ENCODE measurements at regions not wholly inside any gene's neighbourhood (a gene's known extent, or its start where the extent isn't known, plus 50 kb on each side); places are given as distances from the start of the nearest gene placed in this dataset.
"Not testable (repeated sequence)": the region's sequence is repeated elsewhere in the genome, so short reads cannot be mapped to it uniquely, and the experiment has no call there.

- DNase-seq: no peak
These were observed 105.9 kb downstream of the OTOL1 start for GRCh38 chr3:161602475-161602874.

DNA sequence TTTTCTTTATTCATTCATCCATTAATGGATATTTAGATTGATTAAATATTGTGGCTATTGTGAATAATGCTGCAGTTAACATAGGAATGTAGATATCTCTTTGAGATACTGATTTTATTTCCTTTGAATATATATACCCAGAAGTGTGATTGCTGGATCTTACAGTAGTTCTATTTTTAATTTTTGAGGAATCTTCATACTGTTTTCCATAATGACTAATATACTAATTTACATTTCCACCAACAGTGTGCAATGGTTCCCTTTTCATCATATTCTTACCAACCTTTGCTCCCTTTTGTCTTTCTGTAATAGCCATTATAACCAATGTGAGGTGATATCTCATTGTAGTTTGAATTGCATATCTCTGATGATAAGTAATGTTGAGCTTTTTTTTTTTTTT, 106.3 kb downstream of the OTOL1 start:
- DNase-seq: no peak

GRCh38 chr3:161607056-161607455, 110.4 kb downstream of the OTOL1 start:
- no peak for DNase-seq

- no peak for DNase-seq
These were observed 122.7 kb downstream of the OTOL1 start for GRCh38 chr3:161619351-161619750.

DNA sequence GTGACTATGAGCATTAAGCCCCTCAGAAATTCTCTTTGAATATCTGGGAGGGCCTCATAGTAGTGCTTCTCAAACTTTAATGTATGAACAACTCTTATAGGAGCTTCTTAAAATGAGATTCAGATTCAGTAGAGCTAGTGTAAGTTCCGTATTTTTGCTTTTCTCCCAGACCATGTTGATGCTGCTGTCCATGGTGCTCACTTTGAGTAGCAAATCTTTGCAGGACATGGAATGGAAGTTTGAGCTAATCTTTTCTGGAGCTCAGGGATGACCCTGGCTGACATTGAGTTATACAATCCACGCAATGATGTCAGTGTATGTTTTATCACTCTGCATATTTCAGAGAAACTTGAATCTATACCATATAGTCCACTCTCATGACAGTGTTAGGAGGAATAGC, 134.2 kb downstream of the OTOL1 start:
- DNase-seq: no peak

DNA sequence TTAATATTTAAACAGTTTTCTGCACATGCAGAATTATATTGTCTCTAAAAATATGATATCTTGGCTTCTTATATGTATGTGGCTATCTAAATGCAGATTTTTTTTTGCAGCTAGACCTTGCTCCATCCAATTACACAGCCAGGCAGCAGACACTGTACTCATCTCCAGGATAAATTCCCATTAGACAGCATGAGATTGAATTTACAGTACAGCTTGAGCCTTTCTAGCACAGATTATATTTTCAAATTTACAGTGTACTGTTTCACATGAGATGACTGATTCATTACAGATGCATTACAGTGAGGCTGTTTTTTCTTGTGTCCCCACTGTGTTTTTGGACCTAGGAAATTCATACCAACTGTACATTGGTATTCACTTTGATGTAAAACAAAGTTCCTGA, 134.9 kb downstream of the OTOL1 start:
- no peak for DNase-seq

DNA sequence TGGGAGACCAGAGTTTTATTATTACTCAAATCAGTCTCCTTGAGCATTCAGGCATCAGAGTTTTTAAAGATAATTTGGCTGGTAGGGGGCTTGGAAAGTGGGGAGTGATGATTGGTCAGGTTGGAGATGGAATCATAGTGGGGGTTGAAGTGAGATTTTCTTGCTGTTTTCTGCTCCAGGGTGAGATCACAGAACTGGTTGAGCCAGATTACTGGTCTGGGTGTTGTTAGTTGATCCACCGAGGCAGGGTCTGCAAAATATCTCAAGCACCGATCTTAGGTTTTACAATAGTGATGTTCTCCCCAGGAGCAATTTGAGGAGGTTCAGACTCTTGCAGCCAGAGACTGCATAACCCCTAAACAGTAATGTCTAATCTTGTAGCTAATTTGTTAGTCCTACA, 141.0 kb downstream of the OTOL1 start:
- DNase-seq: no peak

DNA sequence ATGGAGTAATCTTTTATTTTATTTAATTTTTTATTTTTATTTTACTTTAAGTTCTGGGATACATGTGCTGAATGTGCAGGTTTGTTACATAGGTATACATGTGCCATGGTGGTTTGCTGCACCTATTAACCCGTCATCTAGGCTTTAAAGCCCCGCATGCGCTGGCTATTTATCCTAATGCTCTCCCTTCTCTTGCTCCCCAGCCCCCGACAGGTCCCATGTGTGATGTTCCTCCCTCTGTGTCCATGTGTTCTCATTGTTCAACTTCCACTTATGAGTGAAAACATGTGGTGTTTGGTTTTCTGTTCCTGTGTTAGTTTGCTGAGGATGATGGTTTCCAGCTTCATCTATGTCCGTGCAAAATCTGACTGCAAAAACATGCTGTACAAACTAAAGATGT, 142.5 kb downstream of the OTOL1 start:
- DNase-seq: not testable (repeated sequence)

DNA sequence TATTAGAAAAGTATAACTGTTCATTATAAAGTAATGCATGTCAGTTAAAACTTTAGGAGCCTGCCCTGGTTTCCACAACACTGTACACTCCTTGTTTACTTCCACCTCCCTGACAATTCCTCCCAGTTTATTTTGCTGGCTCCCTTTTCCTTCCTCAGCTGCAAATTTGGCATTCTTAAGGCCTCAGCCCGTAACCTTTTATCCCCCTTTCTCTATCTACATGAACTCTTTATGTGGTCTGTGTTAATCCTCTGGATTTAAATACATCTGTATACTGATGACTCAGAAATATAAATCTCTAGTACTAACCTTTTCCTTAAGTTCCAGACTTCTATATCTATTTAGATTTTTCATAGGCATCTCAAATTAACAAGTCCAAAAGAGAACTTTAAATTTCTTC, 143.6 kb downstream of the OTOL1 start:
- DNase-seq: no peak

DNA sequence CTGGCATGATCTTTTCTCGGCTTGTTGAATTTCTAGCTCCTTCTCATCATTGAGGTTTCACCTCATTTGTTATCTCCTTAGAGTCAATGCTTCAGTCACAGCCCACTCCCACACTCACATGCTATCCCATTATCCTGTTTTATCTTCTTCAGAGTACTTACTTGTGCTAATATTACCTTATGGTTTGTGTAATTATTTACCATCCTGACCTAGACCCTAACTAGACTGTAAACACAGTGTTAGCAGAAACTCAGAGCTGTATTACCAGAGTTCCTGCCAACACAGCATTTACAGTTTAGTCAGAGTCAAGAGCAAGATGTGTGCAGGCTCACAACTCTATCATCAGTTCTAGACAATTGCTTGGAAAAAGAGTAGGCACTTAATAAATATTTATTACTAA, 144.7 kb downstream of the OTOL1 start:
- no peak for DNase-seq

DNA sequence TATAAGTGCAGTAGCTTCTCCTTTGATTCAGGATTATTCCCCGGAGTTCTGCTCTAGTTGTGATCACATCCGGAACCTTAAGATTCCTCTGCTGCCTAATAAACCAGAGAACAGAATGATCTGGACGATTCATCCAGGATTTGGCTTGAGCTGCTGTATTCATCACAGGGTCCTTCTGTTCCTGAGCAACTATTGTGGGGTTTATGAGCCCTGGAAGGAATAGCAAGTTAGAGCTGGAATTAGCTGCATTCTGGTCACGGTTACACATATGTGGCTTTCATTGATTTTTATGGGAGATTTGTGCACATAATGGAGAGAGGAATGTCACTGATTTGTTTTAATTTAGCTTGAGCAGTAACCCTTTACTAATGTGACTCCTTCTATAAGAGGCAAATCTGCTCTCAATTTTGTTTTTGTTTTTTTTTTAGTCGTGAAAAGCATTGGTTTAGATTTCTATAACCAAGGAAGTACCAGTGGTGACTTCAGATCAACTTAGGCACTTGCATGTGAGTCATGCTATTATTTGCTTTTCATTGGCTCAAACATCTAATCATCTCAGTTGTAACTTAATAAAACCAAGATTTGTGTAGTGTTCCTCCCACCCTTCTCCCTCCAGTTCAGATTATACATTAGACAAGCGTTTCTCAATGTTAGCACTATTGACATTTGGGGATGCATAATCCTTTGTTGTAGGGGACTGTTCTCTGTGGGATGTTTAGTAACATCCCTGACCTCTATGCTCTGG, 148.5 kb downstream of the OTOL1 start:
- no peak for DNase-seq

GRCh38 chr3:161647936-161648470, 151.4 kb downstream of the OTOL1 start:
- no peak for DNase-seq

- no peak for DNase-seq
These were observed 153.4 kb downstream of the OTOL1 start for GRCh38 chr3:161649900-161650484.

DNA sequence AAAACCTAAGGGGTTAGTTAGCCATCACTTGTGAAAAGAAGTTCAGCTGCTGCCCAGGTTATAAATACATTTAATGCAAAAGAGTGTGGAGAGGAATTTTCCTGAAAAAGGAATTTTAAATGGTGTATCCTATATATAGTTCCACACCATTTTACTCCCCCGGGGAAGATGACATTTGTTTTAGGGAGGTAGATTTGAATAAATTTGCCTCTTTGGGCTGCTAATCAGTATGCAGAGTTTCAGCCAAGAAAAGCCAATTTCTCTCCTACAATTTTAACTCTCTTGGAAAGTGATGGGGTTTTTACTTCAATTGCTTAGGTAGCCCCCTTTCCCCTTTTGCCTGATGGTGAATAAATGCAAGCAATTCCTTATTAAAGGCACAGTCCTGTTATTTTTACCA, 161.2 kb downstream of the OTOL1 start:
- no peak for DNase-seq

GRCh38 chr3:161671141-161671540, 174.5 kb downstream of the OTOL1 start:
- DNase-seq: no peak

- DNase-seq: no peak
These were observed 175.9 kb downstream of the OTOL1 start for GRCh38 chr3:161672478-161672877.

- no peak for DNase-seq
These were observed 177.3 kb downstream of the OTOL1 start for GRCh38 chr3:161673866-161674265.

DNA sequence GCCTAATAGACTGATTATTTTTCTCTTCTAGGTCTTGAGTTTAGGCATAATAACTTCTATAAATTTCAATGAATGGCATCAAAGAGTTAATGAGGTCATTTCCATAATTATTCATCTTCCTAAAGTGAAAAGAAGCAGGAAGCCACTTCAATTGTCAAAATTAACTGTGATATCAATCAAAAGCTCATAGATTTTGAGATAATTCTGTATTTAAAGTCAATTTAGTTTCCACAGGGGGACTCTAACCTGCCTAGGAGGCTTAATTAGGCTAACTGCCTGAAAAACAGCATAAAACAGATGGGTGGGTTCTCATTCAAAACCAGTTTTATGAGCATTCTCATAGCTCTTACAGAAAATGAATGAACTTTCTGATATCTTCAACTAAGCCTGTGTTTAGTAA, 177.8 kb downstream of the OTOL1 start:
- no peak for DNase-seq

GRCh38 chr3:161681831-161682230, 185.2 kb downstream of the OTOL1 start:
- DNase-seq: not testable (repeated sequence)

- no peak for DNase-seq
These were observed 186.1 kb downstream of the OTOL1 start for GRCh38 chr3:161682715-161683114.

DNA sequence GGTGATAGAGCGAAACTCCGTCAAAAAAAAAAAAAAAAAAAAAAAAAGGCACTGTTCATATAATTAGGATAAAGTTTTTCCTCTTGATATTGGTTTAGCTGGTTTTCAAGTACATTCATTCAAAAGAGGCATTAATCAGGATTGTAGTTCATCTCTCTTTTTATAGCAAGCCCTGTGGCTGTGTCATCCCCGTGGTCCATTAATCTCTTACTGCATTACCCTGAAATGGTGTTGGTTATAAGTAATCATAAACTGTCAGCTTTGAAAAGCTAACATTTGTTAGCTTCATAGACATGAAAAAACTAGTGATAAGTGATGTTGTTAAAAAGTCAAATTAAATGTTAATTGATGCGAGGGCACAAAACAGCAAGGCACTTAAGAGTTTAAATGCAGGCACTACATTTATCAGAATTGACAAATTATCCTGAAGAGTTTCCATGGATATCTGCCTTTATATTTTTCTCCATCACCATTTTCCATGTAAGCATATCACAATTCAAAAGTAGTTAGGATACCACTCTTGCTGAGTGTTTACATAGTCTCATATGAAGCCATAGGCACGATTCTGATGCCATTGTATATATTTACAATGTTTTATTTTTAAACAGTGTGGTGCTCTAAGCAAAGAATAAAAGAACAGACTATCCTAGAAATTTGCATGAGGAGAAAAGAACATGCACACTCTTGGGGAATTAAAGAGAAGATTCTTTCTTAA, 193.1 kb downstream of the OTOL1 start:
- no peak for DNase-seq

GRCh38 chr3:161690299-161690620, 193.7 kb downstream of the OTOL1 start:
- no peak for DNase-seq

DNA sequence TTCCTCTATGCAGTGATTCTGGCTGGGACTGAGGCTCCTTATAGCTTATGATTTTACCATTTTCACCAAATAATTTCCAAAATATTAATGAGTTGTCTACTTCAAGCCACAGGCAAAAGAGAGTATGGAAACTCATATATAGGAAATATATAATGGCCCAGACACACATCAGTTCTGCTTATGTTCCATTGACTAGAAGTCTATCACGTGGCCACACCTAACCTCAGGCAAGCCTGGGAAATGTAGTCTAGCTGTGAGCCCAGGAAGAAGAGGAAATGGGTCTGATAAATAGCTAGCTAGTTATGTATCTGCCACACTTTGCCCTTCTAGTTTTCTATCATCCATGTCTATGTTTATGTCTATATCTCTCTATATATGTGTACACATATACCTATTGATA, 195.1 kb downstream of the OTOL1 start:
- DNase-seq: no peak
